Dermis microvascular lymphatic vessel endothelial cell (primary cell): ENCODE measurements at regions not wholly inside any gene's neighbourhood (a gene's known extent, or its start where the extent isn't known, plus 50 kb on each side); places are given as distances from the start of the nearest gene placed in this dataset.
"Not testable (repeated sequence)": the region's sequence is repeated elsewhere in the genome, so short reads cannot be mapped to it uniquely, and the experiment has no call there.

ENCODE experiments used
- DNase-seq, 2 donors: peaks; one replicate each; pipeline versions ENCODE4 v3.0.0 to v3.0.0-alpha.2; 2010; ENCODE audit warnings: low read depth in 2 of 2

DNA sequence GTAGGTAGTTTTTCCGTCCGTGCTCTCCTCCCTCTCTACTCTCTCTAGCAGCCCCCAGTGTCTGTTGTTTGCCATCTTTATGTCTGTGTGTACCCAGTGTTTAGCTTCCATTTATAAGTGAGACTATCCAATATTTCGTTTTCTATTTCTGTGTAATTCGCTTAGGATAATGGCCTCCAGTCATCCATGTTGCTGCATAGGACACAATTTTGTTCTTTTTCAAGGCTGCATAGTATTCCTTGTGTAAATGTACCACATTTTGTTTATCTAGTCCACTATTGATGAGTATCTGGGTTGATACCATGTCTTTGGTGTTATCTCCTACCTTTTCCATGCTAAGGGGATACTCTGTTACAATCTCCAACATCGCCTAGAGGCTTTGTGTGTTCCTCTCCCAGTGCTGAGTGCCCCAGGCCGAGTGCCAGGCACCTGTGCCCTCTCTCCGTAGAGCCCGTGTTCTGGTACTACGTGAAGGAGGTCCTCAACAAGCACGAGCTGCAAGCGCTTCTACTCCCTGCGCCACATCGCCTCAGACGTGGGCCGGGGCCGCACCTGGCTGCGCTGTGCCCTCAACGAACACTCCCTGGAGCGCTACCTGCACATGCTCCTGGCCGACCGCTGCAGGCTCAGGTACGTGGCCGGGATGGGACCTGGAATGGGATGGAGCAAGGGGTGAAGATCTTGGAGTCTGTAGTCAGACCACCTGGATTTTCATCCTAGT, 51.0 kb downstream of the NPIPB11 start:
- not testable (repeated sequence) for DNase-seq

DNA sequence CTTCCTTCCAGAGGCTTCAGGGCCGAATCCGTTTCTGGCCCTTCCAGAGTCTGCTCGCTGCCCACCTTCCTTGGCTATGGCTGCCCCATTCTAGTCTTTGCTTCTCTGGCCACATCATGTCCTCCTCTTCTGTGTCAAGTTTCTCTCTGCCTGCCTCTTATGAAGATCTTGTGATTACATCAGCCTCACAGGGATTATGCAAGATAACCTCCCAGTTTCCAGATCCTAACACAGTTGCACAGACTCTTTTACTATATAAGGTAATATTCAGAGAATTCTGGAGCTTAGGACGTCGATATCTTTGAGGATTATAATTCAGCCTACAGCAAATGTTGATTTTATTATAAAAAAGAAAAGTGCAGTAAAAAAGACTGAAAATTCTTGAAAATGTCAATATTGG, 52.1 kb downstream of the NPIPB11 start:
- not testable (repeated sequence) for DNase-seq

DNA sequence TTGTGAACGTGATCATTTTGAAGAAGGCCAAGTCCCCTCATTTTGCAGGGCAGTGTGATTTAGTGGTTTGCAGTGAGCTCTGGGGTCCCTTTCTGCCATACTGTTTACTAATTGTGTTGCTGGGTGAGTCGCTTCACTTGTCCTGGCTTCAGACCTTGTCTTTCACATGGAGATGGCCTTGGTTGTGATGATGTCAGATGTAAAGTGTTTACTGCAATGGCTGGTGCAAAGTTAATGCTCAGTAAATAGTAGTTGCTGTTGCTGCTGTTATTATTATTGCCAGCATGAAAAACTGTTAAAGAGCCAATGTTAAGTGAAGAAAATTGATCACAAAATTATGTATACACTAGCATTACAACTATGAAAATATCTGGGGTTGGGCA, 53.9 kb downstream of the NPIPB11 start:
- not testable (repeated sequence) for DNase-seq

DNA sequence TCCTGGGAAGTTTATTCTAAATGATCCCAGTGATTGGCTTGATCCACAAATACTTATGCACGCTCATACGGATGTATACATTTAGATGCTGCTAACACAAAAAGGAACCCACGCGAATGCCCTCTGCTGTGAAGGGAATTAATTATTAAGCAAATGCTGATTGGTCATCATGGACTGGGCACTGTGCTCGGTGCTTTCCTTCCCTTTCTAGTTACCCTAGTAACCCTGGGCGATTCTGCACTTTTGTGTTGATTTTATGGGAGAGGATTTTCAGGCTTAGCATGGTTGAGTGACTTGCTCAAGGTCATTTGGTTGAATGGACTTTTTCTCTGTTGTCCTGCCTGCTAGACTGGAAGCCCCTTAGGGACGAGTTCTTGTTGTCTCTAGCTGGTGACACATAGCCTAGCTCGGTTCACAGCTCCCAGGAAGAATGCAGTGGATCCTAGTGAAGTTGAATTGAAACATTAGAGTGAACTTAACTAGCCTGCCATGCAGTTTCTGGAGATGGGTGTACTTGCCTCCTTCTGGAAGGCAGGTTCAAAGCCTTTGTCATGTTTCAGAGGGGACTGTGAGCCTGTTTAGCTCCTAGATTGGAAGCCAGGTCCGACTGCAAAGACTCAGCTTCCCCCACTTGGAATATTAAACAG, 54.4 kb downstream of the NPIPB11 start:
- DNase-seq, result not testable (repeated sequence)

DNA sequence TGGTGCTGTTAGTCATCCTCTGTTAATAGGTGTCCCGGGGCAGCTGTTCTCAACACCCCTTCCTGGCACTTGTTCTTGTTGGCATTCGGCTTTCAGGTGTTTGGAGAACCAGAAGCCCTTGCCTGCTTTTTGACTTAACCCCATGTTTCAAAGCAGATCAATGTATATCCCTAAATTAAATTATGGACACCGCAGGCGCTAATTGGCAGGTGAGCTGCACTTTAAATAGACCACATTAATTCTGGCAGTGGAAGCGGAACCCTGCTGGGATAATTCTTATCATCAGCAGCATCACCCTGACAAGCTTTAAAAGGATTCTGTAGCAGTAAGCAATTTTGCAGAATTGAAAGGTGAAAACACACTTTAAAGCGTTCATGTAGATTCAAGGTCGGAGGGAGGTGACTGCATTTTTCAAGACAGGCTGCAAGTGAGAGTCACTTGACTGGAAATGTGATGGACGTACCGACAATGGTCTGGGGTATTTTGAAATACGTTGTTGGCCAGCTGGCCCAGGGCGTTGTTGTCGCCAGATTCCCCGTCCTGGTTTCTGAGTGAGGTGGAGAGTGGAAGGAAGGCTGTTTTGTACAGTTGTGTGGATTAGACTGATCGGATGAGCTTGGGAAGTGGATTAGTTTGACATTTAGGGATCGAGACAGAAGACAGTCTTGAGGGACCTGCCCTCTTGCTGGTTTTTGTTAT, 55.1 kb downstream of the NPIPB11 start:
- not testable (repeated sequence) for DNase-seq

DNA sequence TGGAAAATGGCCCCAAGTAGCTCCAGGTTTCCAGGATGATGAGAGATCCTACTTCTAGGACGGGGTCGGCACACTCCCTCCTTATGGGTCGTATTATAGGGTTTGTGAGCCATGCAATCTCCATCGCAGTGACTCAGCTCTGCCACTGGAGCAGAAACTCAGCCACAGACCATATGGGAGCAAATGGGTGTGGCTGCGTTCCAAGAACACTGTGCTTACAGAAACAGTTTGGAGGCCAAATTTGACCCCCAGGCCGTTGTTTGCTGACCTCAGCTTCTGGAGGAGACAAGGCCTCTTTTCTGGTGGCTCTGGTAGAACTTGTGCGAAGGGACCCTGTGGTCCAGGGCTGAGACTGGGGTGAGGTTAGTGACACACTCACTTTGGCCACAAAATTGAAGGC, 56.5 kb downstream of the NPIPB11 start:
- not testable (repeated sequence) for DNase-seq

DNA sequence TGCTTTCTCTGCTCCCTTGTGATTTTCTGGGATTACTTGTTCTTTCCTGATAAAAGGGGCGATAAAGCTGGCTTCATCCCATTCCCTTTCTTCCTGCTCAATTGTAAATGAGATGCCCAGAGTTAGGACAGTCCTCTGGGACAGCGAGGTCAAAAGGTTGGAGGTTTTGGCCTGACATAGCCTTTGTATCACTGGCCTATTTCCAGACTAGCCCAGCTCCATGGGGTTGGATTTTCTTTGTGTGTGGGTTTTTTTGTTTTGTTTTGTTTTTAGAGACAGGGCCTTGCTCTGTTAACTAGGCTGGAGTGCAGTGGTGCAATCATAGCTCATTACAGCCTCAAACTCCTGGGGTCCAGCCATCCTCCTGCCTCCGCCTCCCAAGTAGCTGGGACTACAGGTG, 57.8 kb downstream of the NPIPB11 start:
- DNase-seq, result not testable (repeated sequence)

DNA sequence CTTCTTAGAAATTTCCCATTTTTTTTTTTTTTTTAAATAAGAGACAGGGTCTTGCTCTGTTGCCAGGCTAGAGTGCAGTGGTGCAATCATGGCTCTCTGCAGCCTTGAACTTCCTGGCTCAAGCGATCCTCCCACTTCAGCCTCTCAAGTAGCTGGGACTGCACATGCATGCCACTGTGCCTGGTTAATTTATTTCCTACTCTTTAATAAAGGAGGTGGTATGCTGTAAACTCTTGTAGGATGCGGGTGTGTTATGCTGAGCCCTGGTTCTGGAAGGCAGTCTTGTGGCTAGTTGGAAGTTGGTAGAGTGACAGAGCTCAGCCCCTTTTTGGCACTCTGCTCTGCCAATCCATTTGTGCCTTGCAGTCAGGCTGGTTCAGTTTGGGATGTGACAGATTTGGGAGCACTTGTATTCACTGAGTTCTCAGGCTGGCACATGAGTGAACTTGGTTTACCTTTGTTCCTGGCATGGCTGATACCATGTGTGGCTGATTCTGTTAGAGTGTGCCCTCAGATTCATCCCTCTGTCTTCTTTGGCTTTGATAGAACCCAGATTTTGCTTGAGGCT, 58.3 kb downstream of the NPIPB11 start:
- DNase-seq, result not testable (repeated sequence)

DNA sequence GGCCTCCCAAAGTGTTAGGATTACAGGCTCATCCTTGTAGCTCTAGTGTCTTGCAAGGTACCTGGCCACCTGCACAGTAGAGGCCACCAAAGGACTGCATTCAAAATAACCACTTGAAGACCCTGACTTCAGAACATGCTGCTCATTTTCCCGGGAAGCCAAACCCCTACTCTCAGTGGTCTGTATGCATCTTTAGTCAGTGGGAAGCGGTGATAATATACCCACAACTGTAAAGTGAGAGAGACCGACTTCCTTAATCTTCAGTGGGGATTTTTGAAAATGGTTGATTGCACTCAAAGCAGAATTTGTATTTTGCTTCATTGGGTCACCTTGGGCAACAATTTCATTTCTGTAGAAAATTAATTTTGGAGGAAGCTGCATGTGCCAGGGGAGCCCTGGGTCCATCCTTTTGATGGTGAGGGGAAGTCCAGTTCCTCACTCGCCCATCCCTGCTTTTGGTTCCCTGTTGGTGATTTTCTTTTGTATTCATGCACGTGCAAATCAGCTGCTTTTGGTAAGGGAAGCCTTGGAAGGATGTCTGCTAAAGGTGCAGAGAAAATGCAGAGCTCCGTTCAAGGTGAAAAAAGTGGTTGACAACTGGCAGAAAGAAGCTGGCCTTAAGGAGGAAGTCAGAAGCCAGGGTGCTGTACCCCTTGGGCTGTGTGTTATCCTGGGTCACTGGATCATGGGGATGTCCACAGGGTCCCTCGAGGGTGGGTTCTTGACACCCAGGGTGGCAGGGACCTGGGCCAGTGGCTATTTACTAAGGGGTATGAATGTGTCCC, 59.5 kb downstream of the NPIPB11 start:
- DNase-seq, result not testable (repeated sequence)

DNA sequence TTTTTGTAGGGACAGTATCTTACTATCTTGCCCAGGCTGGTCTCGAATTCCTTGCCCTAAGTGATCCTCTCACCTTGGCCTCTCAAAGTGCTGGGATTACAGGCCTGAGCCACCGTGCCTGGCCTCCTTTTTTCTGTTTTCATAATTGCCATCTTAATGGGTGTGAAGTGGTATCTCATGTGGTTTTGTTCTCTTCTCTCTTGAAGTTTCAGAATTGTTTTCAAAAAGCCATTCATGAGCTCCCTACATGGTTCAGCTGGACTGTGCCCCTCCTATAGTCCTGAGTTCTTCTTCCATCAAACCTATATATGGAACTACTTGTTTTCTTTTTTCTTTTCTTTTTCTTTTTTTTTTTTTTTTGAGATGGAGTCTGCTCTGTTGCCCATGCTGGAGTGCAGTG, 60.3 kb downstream of the NPIPB11 start:
- DNase-seq, result not testable (repeated sequence)

DNA sequence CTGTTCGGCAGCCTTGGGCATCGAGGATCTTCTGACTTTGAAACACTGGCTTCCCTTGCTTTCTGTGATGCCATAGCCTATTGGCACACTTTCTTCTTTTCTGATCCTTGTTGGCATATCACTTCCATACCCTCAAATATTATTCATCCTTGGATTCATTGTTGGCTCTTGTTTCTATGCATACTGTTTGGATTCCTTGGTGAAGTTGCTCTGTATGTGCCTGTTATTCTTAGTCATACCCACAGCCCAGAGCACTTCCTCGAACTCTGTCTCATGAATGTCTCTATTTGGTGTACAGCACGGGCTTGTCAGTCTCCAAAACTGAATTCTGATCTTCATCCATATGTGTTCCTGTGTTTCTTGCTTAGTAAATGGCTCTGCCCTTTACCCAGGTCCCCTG, 63.6 kb downstream of the NPIPB11 start:
- DNase-seq, result not testable (repeated sequence)

DNA sequence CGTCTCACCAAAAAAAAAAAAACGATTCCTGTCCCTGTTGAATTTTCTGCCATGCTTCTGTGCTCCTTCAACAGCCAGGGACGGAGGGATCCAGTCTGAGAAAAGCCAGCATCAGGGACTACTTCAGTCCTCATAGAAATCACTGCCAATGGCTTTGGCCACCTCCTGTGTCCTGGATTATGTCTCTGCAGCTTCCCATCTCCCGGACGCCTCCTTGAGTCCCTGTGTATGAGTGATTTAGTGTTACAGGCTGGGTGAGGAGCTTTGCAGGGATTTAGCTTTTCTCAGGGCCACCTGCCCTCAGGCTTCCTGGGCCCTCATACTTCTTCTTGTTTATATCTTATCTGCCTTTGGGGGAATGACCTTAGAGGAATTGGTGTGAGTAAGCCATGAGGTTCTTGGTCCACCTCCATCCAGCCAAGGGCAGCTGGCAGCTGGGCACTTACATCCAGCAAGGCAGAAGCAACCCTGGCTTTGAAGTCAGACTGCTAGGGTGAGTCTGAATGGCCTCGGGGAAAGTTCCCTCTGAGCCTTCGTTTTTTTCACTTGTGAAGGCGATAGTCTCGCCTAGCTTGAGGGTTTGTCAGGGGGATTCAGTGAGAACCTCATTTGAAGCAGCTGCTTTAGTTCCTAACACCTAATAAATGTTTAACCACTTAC, 65.6 kb downstream of the NPIPB11 start:
- DNase-seq, result not testable (repeated sequence)

DNA sequence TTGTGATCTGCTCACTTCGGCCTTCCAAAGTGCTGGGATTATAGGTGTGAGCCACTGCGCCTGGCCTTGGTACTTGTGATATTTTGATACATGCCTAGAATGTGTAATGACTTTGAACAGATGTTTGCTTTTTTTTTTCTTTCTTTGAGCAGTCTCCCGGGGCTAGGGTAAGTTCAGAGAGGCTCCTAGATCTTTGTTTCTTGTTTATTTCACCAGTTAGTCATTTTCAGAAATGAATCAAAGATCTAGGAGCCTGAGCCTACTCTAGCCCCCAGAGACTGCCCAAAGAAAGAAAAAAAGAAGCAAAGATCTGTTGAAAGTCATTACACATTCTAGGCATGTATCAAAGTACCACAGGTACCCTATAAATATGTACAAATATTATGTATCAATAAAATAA, 66.3 kb downstream of the NPIPB11 start:
- DNase-seq, result not testable (repeated sequence)

DNA sequence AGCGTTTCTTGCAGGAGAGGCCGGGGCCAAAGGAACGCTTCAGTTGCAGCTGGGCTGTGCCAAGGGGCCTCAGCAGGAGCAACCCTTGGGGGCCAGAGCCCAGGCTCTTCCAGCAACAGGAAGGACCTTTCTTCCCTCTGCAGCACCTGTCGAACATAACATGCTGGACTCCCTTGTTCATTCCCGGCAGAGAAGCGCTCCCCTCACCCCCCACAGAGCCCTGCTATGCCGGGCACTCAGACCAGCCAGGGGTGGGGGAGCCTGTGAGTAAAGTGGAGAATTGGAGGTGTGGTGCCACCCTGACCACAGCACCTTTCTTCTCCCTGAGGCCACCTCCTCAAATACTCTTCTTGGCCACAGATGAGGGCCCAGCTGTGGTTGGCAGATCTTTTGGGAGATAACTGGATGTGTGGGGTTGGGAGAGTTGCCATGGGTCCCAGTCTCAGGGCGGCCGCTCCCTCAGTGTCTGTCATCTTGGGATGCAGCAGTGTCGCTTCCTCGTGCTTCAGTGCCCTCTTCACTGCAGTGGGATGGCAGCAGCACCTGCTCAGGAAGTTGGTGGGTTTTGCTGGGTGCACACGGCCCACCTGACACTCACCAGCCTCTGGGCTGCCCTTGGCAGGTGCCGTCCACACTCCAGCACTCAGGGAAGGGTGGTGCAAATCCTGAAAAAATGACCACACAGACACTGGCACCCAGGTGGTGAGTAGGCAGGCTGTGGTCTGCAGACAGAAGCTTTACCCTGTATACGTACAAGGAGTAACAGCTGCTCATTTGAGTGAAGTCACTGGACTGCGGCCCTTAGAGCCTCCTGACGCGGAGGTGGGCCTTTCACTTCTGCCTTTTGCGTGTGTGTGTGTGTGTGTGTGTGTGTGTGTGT, 67.5 kb downstream of the NPIPB11 start:
- DNase-seq, result not testable (repeated sequence)

DNA sequence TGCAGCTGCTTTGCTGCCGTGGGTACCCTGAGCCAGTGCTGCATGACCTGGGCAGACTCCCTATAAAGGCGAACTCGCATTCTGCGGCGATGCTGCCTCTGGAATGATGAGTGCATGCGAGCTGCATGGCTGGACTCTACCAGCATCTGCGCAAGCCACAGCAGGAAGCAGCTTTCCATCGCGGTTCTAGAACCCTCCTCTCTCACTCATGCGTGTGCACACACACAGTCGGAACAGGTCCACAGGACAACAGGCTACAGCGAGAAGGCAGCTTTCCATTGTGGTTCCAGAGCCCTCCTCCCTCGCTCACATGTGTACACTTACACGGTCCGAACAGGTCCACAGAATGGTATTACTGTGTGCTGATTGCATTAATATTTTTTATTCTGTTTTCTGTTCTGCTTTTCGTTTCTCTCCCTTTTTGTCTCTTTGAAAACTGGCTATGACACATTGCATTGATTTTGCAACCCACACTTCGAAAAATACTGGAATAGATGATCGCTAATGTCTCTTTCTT, 69.1 kb downstream of the NPIPB11 start:
- not testable (repeated sequence) for DNase-seq

DNA sequence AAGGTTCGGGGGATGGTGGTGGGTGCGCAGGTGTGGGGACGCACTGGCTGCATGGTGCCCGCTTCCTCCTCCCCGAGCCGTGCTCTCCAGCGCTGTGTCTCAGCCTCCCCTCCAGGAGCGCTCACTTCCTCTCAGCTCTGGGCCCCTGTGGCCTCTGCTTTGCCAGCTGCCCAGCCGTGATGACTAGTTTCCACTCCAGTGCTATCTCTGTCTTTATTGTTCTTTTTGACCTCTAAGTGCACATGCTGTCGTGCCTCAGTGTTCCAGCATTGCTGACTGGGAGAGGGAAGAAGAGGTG, 71.0 kb downstream of the NPIPB11 start:
- not testable (repeated sequence) for DNase-seq

DNA sequence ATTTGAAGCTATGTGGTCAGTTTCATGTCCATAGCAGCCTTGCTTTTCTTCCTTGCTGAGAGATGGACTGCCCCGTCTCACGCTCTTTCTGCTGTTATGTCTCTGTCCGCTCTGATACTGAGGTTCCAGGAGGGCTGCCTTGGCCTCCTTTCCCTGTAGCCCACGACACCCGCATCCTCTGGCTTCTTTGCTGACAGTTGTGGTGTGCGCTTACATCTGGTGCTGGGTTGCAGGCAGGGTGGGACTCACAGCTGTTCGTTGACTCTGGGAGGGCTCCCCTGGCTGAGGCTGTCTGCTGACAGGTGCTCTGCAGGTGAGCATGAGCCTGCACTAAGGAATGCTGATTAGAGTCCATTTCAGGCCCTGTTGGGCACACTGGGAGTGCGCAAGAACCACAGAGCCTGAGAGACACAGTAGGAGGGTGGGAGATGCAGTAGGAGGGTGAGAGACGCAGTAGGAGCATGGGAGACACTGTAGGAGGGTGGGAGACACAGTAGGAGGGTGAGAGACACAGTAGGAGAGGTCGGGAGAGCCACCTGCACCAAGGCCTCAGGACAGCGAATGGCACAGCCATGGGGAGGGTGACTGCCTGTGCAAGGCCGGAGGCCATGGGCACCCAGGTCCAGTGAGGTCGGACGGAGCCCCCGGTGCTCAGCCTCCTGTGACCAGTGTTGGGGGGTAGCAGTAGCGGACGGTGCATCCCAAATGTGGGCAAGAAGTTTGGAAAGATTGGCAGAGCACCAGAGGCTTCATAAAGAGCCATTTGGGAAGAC, 71.5 kb downstream of the NPIPB11 start:
- DNase-seq, result not testable (repeated sequence)

DNA sequence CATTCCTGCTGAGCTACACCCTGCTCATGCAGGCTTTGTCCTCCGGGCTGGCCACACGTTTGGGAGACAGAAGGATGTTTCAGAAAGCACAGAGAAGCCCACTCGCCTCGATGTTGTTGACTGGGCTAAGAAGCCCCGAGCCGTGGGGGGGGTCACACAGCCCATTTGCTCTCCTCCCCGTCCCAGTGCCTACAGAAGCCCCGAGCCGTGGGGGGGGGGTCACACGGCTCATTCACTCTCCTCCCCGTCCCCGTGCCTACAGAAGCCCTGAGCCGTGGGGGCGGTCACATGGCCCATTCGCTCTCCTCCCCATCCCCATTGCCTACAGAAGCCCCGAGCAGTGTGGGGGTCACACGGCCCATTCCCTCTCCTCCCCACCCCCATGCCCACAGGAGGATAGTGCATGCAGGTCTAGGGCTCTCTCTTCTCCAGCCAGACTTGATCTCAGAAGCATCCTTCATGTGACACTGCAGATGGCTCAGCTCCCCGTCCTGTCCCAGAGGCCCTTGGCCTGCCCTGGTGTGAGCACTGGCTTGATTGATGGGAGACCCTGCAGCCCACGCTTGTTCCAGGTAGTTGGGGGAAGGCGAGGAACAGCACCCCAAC, 72.9 kb downstream of the NPIPB11 start:
- DNase-seq, result not testable (repeated sequence)

DNA sequence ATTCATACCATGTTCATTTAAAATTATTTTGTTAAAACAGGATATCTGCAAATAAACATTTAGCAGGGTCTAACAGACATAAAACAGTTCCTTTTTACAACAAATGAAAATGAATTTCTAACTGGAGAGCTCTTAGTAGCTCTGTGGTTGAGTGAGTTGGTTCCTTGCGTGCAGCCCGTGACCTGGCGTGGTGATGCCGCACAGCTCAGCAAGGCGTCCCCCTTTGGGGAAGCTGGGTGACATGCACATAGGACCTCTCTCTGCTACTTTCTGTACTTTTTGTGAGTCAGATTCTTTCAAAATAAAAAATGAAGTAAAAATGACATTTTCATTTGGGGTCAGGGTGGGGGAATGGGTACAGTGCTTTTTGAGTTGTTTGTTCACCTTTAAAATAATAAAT, 75.9 kb downstream of the NPIPB11 start:
- not testable (repeated sequence) for DNase-seq
